H1 (cell line): ENCODE measurements at regions not wholly inside any gene's neighbourhood (a gene's known extent, or its start where the extent isn't known, plus 50 kb on each side); places are given as distances from the start of the nearest gene placed in this dataset.
"Not testable (repeated sequence)": the region's sequence is repeated elsewhere in the genome, so short reads cannot be mapped to it uniquely, and the experiment has no call there.

Experiments used
- CTCF ChIA-PET: fragments of 300-600 bp; sonication (Branson Sonifier 250); formaldehyde crosslinking; loops from one replicate; lab custom pipeline; 2021; ENCODE audit not compliant: partially characterized antibody; lab: Charles Lee
- POLR2A ChIA-PET: fragments of 300-600 bp; sonication (Branson Sonifier 250); formaldehyde crosslinking; loops from one replicate; lab custom pipeline; 2021; ENCODE audit warnings: inconsistent platforms; ENCODE audit not compliant: partially characterized antibody; lab: Charles Lee
- DNase-seq, 2 experiments: peaks; one replicate each; pipeline versions ENCODE4 v3.0.0 to v3.0.0-alpha.2; 2010 to 2022; ENCODE audit warnings: low spot score in 2 of 2, low read depth in 1 of 2, mixed read lengths in 1 of 2
- FAIRE-seq: peaks from 2 replicates; lab custom pipeline; 2011; peaks lifted over from hg19 to GRCh38; lab: Jason Lieb, UNC
- H2AFZ ChIP-seq: 2 replicates; pipeline ENCODE4 v1.8.1; 2012; ENCODE audit warnings: low read length, inconsistent platforms
- H2AK5ac ChIP-seq: 2 replicates; pipeline ENCODE4 v1.6.1; 2013; ENCODE audit warnings: low read depth, low read length
- H2BK120ac ChIP-seq: replicated peaks from 2 replicates; pipeline ENCODE3; 2013; ENCODE audit warnings: low read depth, low read length, inconsistent platforms
- H2BK12ac ChIP-seq: 2 replicates; pipeline ENCODE4 v1.6.1; 2013; ENCODE audit warnings: low read depth, low read length
- H2BK15ac ChIP-seq: 2 replicates; pipeline ENCODE4 v1.6.1; 2013; ENCODE audit warnings: low read length
- H2BK20ac ChIP-seq: 2 replicates; pipeline ENCODE4 v1.6.1; 2013; ENCODE audit warnings: low read length
- H2BK5ac ChIP-seq: 2 replicates; pipeline ENCODE4 v1.6.1; 2013; ENCODE audit warnings: low read depth, low read length
- H3K14ac ChIP-seq: 2 replicates; pipeline ENCODE4 v1.6.1; 2013; ENCODE audit warnings: inconsistent platforms; ENCODE audit not compliant: insufficient read length
- H3K18ac ChIP-seq: 2 replicates; pipeline ENCODE4 v1.6.1; 2013; ENCODE audit warnings: low read length; ENCODE audit errors: extremely low read depth
- H3K23ac ChIP-seq: 2 replicates; pipeline ENCODE4 v1.6.1; 2013; ENCODE audit warnings: inconsistent platforms; ENCODE audit not compliant: insufficient read length
- H3K23me2 ChIP-seq: 2 replicates; pipeline ENCODE4 v1.6.1; 2013; ENCODE audit warnings: low read depth, low read length
- H3K27ac ChIP-seq: 2 replicates; pipeline ENCODE4 v1.6.1; 2011; ENCODE audit warnings: low read depth, low read length, inconsistent platforms
- H3K27me3 ChIP-seq, 4 experiments: replicated peaks in 1 of 4; 1 replicate in 1 of 4; 2 replicates in 3 of 4; pipeline versions ENCODE4 v1.6.1 to v1.8.1; 2011 to 2013; ENCODE audit warnings: low read length in 3 of 4, mild to moderate bottlenecking in 3 of 4, inconsistent platforms in 2 of 4, mixed read lengths in 2 of 4, moderate library complexity in 1 of 4; ENCODE audit not compliant: control insufficient read depth in 3 of 4, insufficient read depth in 3 of 4; ENCODE audit errors: extremely low read depth in 1 of 4
- H3K36me3 ChIP-seq, 4 experiments: 2 replicates each; pipeline versions ENCODE4 v1.6.1 to v1.8.1; 2011 to 2013; ENCODE audit warnings: mild to moderate bottlenecking in 4 of 4, low read length in 3 of 4, moderate library complexity in 2 of 4, control low read depth in 1 of 4, inconsistent platforms in 1 of 4; ENCODE audit not compliant: insufficient read depth in 4 of 4, control insufficient read depth in 2 of 4
- H3K4ac ChIP-seq: replicated peaks from 2 replicates; pipeline ENCODE3; 2013; ENCODE audit warnings: low read length, low read depth, mixed read lengths, inconsistent platforms; ENCODE audit not compliant: insufficient read length
- H3K4me1 ChIP-seq, 4 experiments: replicated peaks in 1 of 4; 1 replicate in 1 of 4; 2 replicates in 3 of 4; pipeline versions ENCODE4 v1.6.1 to v1.8.1; 2011 to 2013; ENCODE audit warnings: low read length in 3 of 4, inconsistent platforms in 2 of 4, mixed read lengths in 1 of 4; ENCODE audit not compliant: insufficient read depth in 4 of 4, control insufficient read depth in 3 of 4
- H3K4me2 ChIP-seq, 2 experiments: 2 replicates each; pipeline versions ENCODE4 v1.6.1 to v1.8.1; 2011 to 2013; ENCODE audit warnings: low read depth in 2 of 2, low read length in 2 of 2, control low read depth in 1 of 2, inconsistent platforms in 1 of 2, mild to moderate bottlenecking in 1 of 2; ENCODE audit not compliant: insufficient read depth in 1 of 2
- H3K4me3 ChIP-seq, 4 experiments: fragments of 200-600, 300-600 bp in 1 of 4; sonication (generic), shearing (Covaris generic), sonication (Bioruptor Twin) in 1 of 4; 2 replicates each; pipeline versions ENCODE4 v1.5.1 to v1.8.1; 2011 to 2016; ENCODE audit warnings: low read length in 4 of 4, low read depth in 3 of 4, control low read depth in 2 of 4, inconsistent platforms in 2 of 4, mild to moderate bottlenecking in 2 of 4, mixed read lengths in 1 of 4, moderate library complexity in 1 of 4; ENCODE audit not compliant: insufficient read depth in 2 of 4; ENCODE audit errors: extremely low read depth in 1 of 4
- H3K56ac ChIP-seq: replicated peaks from 2 replicates; pipeline ENCODE3; 2013; ENCODE audit warnings: low read depth, mild to moderate bottlenecking, mixed read lengths, low read length, inconsistent platforms; ENCODE audit not compliant: insufficient read length
- H3K79me1 ChIP-seq: 2 replicates; pipeline ENCODE4 v1.6.1; 2013; ENCODE audit warnings: low read depth, low read length, control low read depth
- H3K79me2 ChIP-seq, 2 experiments: 2 replicates each; pipeline versions ENCODE4 v1.6.1 to v1.8.1; 2012 to 2013; ENCODE audit warnings: low read length in 2 of 2, mild to moderate bottlenecking in 2 of 2, inconsistent platforms in 1 of 2; ENCODE audit not compliant: insufficient read depth in 2 of 2, control insufficient read depth in 1 of 2
- H3K9ac ChIP-seq, 4 experiments: replicated peaks in 1 of 4; 1 replicate in 1 of 4; 2 replicates in 3 of 4; pipeline versions ENCODE4 v1.6.1 to v1.8.1; 2011 to 2013; ENCODE audit warnings: low read depth in 3 of 4, low read length in 3 of 4, control low read depth in 2 of 4, mild to moderate bottlenecking in 2 of 4, moderate library complexity in 2 of 4, inconsistent platforms in 1 of 4; ENCODE audit errors: extremely low read depth in 1 of 4
- H3K9me3 ChIP-seq, 2 experiments: 2 replicates each; pipeline versions ENCODE4 v1.6.1 to v1.8.1; 2012 to 2013; ENCODE audit warnings: mild to moderate bottlenecking in 2 of 2, moderate library complexity in 2 of 2, control low read depth in 1 of 2, inconsistent platforms in 1 of 2, low read depth in 1 of 2, low read length in 1 of 2, mixed read lengths in 1 of 2; ENCODE audit not compliant: insufficient read depth in 2 of 2
- H4K20me1 ChIP-seq, 2 experiments: replicated peaks in 1 of 2; 2 replicates each; pipeline versions ENCODE3 to v1.8.1; 2011 to 2013; ENCODE audit warnings: inconsistent platforms in 2 of 2, low read length in 2 of 2, mild to moderate bottlenecking in 1 of 2; ENCODE audit not compliant: insufficient read depth in 2 of 2, control insufficient read depth in 1 of 2
- H4K5ac ChIP-seq: 2 replicates; pipeline ENCODE4 v1.6.1; 2013; ENCODE audit warnings: low read length, low read depth, mixed read lengths, inconsistent platforms; ENCODE audit not compliant: insufficient read length
- H4K8ac ChIP-seq: 2 replicates; pipeline ENCODE4 v1.8.0; 2013; ENCODE audit warnings: mild to moderate bottlenecking, moderate library complexity, low read length, inconsistent platforms; ENCODE audit not compliant: insufficient read depth; ENCODE audit errors: extremely low read depth
- H4K91ac ChIP-seq: replicated peaks from 2 replicates; pipeline ENCODE3; 2013; ENCODE audit warnings: low read length, mixed read lengths, inconsistent platforms; ENCODE audit not compliant: insufficient read length
- WGBS, 2 experiments: shearing (Covaris generic) in 1 of 2; methylation state at CpG; one replicate each; pipeline versions ENCODE4 v1.1.6 to v1.1.7; 2013 to 2015; ENCODE audit warnings: low lambda C conversion rate in 2 of 2, mixed read lengths in 2 of 2, inconsistent platforms in 1 of 2, low coverage in 1 of 2, missing lambda C conversion rate in 1 of 2; ENCODE audit not compliant: insufficient replicate concordance in 2 of 2, insufficient coverage in 1 of 2, insufficient read length in 1 of 2; ENCODE audit errors: extremely low coverage in 1 of 2, missing lambda C conversion rate in 1 of 2; 5-methylcytosine and 5-hydroxymethylcytosine counted together

GRCh38 chr4:3876057-3876845 is 110.1 kb downstream of the ADRA2C start:
- H4K91ac ChIP-seq, H3K56ac ChIP-seq, FAIRE-seq, H2BK120ac ChIP-seq, H2BK12ac ChIP-seq, H3K4ac ChIP-seq, H3K79me1 ChIP-seq, H3K9me3 ChIP-seq, H2BK15ac ChIP-seq, H2BK20ac ChIP-seq, H3K23ac ChIP-seq, H2BK5ac ChIP-seq, H3K14ac ChIP-seq, H2AK5ac ChIP-seq, H4K20me1 ChIP-seq, H3K4me3 ChIP-seq, H3K27ac ChIP-seq, H3K9ac ChIP-seq, DNase-seq, H2AFZ ChIP-seq, H3K79me2 ChIP-seq, H3K36me3 ChIP-seq, H4K5ac ChIP-seq, H4K8ac ChIP-seq, H3K18ac ChIP-seq, H3K4me2 ChIP-seq: not testable (repeated sequence)
- CTCF ChIA-PET = interaction anchor here (0.7 to 6.7 kb wide), 11 partner anchors 10 to 147 kb away, joined by 3 to 38 read pairs (median 5); partner anchors contain the start of gene ADRA2C
- WGBS, 2 experiments = 85% methylated on average over 15 of the region's 24 CpGs; no CpG with 5 or more reads in 1 of the 2 experiments
- Histone ChIP-seq H3K27me3 (peaks cover 7 to 36% (median 26%) of the 10 kb centered on the region in 4 experiments), H3K4me1 (peaks cover 0 to 29% (median 13%) of the 10 kb centered on the region in 4 experiments; a peak in 6 of 7 replicates), H3K23me2 (peaks cover 13% of the 10 kb centered on the region; the same call in 1 of the 2 replicates)
- POLR2A ChIA-PET = interaction anchor here (1.8 to 2.0 kb wide), 2 partner anchors 14 to 19 kb away, joined by 5 to 9 read pairs; no protein-coding TSS in a partner anchor
